SU-DHL-6 (cell line): ENCODE measurements at regions not wholly inside any gene's neighbourhood (a gene's known extent, or its start where the extent isn't known, plus 50 kb on each side); places are given as distances from the start of the nearest gene placed in this dataset.

Experiments
- CTCF ChIP-seq: fragments of 200-600 bp; sonication (generic); IDR thresholded peaks from one replicate; pipeline ENCODE4 v1.5.1; 2017; ENCODE audit warnings: antibody characterized with exemption, mild to moderate bottlenecking, low read length, moderate library complexity; ENCODE audit not compliant: insufficient read depth, poor library complexity, severe bottlenecking
- EZH2phosphoT487 ChIP-seq: fragments of 200-600 bp; sonication (generic), shearing (Covaris generic); conservative IDR thresholded peaks from 2 replicates; pipeline ENCODE4 v1.6.1; 2018; ENCODE audit warnings: mild to moderate bottlenecking, antibody characterized with exemption, low read length, moderate library complexity, mixed read lengths

DNA sequence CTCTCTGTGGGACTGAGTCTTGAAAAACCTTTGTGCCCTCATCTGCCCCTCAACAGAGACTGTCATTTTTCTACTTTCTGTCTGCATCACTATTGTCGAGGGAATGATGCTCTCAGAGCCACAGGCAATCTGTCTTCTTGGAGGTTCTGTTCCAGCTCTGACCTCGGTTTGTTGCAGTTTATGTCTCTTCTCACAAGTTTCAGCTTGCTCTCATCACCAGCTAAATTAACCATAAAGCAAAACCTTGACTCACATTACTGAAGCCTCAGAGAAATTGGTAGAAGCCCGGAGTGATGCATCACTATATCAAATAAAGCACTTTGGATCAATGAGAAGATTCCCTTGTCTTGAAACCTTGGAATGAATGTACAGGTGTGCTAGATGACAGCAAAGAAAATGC, 60.6 kb upstream of the BLID start:
- TF ChIP-seq CTCF (no peak), EZH2phosphoT487 (no peak)
